Fibroblast of lung (primary cell): ENCODE measurements at regions not wholly inside any gene's neighbourhood (a gene's known extent, or its start where the extent isn't known, plus 50 kb on each side); places are given as distances from the start of the nearest gene placed in this dataset.

Experiments
- DNase-seq, 2 donors: peaks; one replicate each; pipeline versions ENCODE4 v3.0.0 to v3.0.0-alpha.2; 2010; ENCODE audit warnings: low read depth in 2 of 2
- H2AFZ ChIP-seq: 2 replicates; pipeline ENCODE4 v1.5.1; 2012; ENCODE audit warnings: low read length, control low read depth, inconsistent platforms
- H3K27ac ChIP-seq: 2 replicates; pipeline ENCODE4 v1.5.1; 2011; ENCODE audit warnings: low read length, control low read depth; ENCODE audit not compliant: insufficient read depth
- H3K27me3 ChIP-seq: 2 replicates; pipeline ENCODE4 v1.5.1; 2011; ENCODE audit warnings: mild to moderate bottlenecking, low read length; ENCODE audit not compliant: control insufficient read depth, insufficient read depth
- H3K36me3 ChIP-seq: 2 replicates; pipeline ENCODE4 v1.5.1; 2011; ENCODE audit warnings: low read length; ENCODE audit not compliant: control insufficient read depth, insufficient read depth
- H3K4me1 ChIP-seq: 2 replicates; pipeline ENCODE4 v1.5.1; 2011; ENCODE audit warnings: low read length; ENCODE audit not compliant: control insufficient read depth, insufficient read depth; ENCODE audit errors: extremely low read depth
- H3K4me2 ChIP-seq: 2 replicates; pipeline ENCODE4 v1.5.1; 2011; ENCODE audit warnings: low read length, control low read depth; ENCODE audit not compliant: insufficient read depth; ENCODE audit errors: extremely low read depth
- H3K4me3 ChIP-seq, 4 experiments: fragments of 200-600 bp in 1 of 4; sonication (generic) in 1 of 4; replicated peaks in 1 of 4; 2 replicates each; pipeline ENCODE4 v1.5.1; 2011 to 2016; ENCODE audit warnings: low read length in 4 of 4, low read depth in 3 of 4, mild to moderate bottlenecking in 3 of 4, control low read depth in 2 of 4, inconsistent platforms in 1 of 4, mixed read lengths in 1 of 4; ENCODE audit not compliant: insufficient read depth in 1 of 4; ENCODE audit errors: control extremely low read depth in 1 of 4
- H3K79me2 ChIP-seq: 2 replicates; pipeline ENCODE4 v1.5.1; 2012; ENCODE audit warnings: mild to moderate bottlenecking, low read length, inconsistent platforms; ENCODE audit not compliant: control insufficient read depth, insufficient read depth
- H3K9ac ChIP-seq: 2 replicates; pipeline ENCODE4 v1.5.1; 2011; ENCODE audit warnings: mild to moderate bottlenecking, low read length, control low read depth; ENCODE audit not compliant: insufficient read depth
- H3K9me3 ChIP-seq: 2 replicates; pipeline ENCODE4 v1.5.1; 2012; ENCODE audit warnings: low read depth, low read length; ENCODE audit not compliant: control insufficient read depth, insufficient read depth
- H4K20me1 ChIP-seq: 2 replicates; pipeline ENCODE4 v1.5.1; 2011; ENCODE audit warnings: low read length; ENCODE audit not compliant: control insufficient read depth, insufficient read depth; ENCODE audit errors: extremely low read depth
- EZH2 ChIP-seq: IDR thresholded peaks from 2 replicates; pipeline ENCODE4 v1.5.1; 2012; ENCODE audit warnings: low read length, control low read depth, mild to moderate bottlenecking; ENCODE audit errors: missing control alignments
- TF ChIP-seq, protein P1 (sequence below), 2 donors: IDR thresholded peaks in 1 of 2; conservative IDR thresholded peaks in 1 of 2; 1 replicate in 1 of 2; 2 replicates in 1 of 2; pipeline ENCODE4 v1.5.1; 2011 to 2012; ENCODE audit warnings: low read length in 2 of 2, control low read depth in 1 of 2, inconsistent platforms in 1 of 2, low read depth in 1 of 2, mild to moderate bottlenecking in 1 of 2

DNA sequence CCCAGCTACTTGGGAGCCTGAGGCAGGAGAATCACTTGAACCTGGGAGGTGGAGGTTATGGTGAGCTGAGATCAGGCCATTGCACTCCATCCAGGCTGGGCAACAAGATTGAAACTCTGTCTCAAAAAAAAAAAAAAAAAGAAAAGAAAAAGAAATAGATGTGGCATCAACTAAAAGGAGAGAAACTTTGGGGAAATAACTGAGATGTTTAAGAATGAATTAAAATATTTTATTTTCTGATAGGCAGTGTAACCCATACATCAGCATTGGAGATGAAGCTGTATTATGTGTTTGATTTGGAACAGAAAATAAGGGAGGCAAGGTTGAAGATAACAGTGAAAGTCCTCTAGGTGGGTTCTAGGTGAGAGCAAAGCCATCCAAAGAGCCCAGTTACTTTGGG lies 110.7 kb upstream of the HNRNPA3 start:
- DNase-seq = no peak
- Histone ChIP-seq H3K4me2 (no peak overlapping the region), H2AFZ (no peak overlapping the region), H3K9ac (no peak overlapping the region), H3K36me3 (no peaks in the 10 kb centered on the region), H4K20me1 (no peaks in the 10 kb centered on the region), H3K4me1 (no peaks in the 10 kb centered on the region), H3K27ac (no peak overlapping the region), H3K27me3 (no peaks in the 10 kb centered on the region), H3K9me3 (no peaks in the 10 kb centered on the region), H3K4me3 (no peak overlapping the region), H3K79me2 (no peaks in the 10 kb centered on the region)
- TF ChIP-seq, protein P1, sequence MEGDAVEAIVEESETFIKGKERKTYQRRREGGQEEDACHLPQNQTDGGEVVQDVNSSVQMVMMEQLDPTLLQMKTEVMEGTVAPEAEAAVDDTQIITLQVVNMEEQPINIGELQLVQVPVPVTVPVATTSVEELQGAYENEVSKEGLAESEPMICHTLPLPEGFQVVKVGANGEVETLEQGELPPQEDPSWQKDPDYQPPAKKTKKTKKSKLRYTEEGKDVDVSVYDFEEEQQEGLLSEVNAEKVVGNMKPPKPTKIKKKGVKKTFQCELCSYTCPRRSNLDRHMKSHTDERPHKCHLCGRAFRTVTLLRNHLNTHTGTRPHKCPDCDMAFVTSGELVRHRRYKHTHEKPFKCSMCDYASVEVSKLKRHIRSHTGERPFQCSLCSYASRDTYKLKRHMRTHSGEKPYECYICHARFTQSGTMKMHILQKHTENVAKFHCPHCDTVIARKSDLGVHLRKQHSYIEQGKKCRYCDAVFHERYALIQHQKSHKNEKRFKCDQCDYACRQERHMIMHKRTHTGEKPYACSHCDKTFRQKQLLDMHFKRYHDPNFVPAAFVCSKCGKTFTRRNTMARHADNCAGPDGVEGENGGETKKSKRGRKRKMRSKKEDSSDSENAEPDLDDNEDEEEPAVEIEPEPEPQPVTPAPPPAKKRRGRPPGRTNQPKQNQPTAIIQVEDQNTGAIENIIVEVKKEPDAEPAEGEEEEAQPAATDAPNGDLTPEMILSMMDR (conservative IDR thresholded peaks at IDR 0.05 in 1 of 2, IDR thresholded peaks at IDR 0.05 in 1 of 2; ENCODE audit: low read depth in 1 of 2, low read length in 2 of 2) = no peak
- no peak for TF ChIP-seq EZH2

DNA sequence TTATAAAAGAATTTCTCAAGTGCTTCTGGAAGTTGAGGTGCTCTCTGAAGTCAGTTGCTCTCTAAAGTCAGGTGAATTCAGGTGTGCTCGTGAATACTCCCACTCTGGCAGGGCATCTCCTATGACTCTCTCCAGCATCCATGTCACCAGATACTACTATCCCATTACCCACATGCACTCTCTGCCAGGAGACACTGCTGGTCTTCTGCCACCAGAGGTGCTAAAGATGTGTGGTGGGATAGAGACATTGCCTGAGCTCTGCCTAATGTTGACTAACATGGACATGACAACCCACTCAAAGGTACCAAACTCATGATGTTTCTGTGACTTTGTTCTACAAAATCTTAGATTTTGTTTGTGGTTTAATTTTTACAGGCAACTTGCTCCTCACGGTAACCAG lies 106.4 kb upstream of the HNRNPA3 start:
- no peaks in the 10 kb centered on the region for H4K20me1 ChIP-seq
- no peaks in the 10 kb centered on the region for H3K4me1 ChIP-seq
- H3K9ac ChIP-seq = no peak overlapping the region
- H2AFZ ChIP-seq = no peak overlapping the region
- TF ChIP-seq, protein P1 (conservative IDR thresholded peaks at IDR 0.05 in 1 of 2, IDR thresholded peaks at IDR 0.05 in 1 of 2; ENCODE audit: low read depth in 1 of 2, low read length in 2 of 2) = no peak
- no peak for TF ChIP-seq EZH2
- H3K4me3 ChIP-seq = no peak overlapping the region
- H3K27ac ChIP-seq = no peak overlapping the region
- H3K79me2 ChIP-seq = no peaks in the 10 kb centered on the region
- no peaks in the 10 kb centered on the region for H3K27me3 ChIP-seq
- no peak for DNase-seq
- H3K36me3 ChIP-seq = no peaks in the 10 kb centered on the region
- H3K9me3 ChIP-seq = no peaks in the 10 kb centered on the region
- no peak overlapping the region for H3K4me2 ChIP-seq

- TF ChIP-seq, protein P1 (conservative IDR thresholded peaks at IDR 0.05 in 1 of 2, IDR thresholded peaks at IDR 0.05 in 1 of 2; ENCODE audit: low read depth in 1 of 2, low read length in 2 of 2) = no peak
- no peak for TF ChIP-seq EZH2
- no peaks in the 10 kb centered on the region for H3K9me3 ChIP-seq
- H3K4me3 ChIP-seq = no peak overlapping the region
- no peak overlapping the region for H3K4me2 ChIP-seq
- no peaks in the 10 kb centered on the region for H4K20me1 ChIP-seq
- no peak overlapping the region for H3K9ac ChIP-seq
- H3K27ac ChIP-seq = no peak overlapping the region
- DNase-seq = no peak
- no peaks in the 10 kb centered on the region for H3K36me3 ChIP-seq
- no peak overlapping the region for H2AFZ ChIP-seq
- H3K79me2 ChIP-seq = no peaks in the 10 kb centered on the region
- no peaks in the 10 kb centered on the region for H3K4me1 ChIP-seq
- H3K27me3 ChIP-seq = no peaks in the 10 kb centered on the region
These were observed 103.7 kb upstream of the HNRNPA3 start for GRCh38 chr2:177108890-177109289.
